ENCODE measurements at regions not wholly inside any gene's neighbourhood (a gene's known extent, or its start where the extent isn't known, plus 50 kb on each side); places are given as distances from the start of the nearest gene placed in this dataset.

- in situ Hi-C loops (cut with HindIII; ENCODE audit: low pct_ligation_motif_present, low sequenced_read_pairs): no loop called here
- H3K27ac ChIP-seq: no peak overlapping the region
- DNase-seq: no peak
- no peaks in the 10 kb centered on the region for H3K36me3 ChIP-seq (replicated peaks)
- H3K27me3 ChIP-seq (replicated peaks): no peaks in the 10 kb centered on the region
- H3K4me3 ChIP-seq (ENCODE audit: low read depth, low read length): no peak overlapping the region
- no peak for TF ChIP-seq CTCF (IDR thresholded peaks at IDR 0.05; ENCODE audit: low read depth, low read length, missing control alignments)
Measured at GRCh38 chr19:30739394-30739793, 367.2 kb downstream of the ZNF536 start.

- no peak for DNase-seq
- H3K36me3 ChIP-seq (replicated peaks): no peaks in the 10 kb centered on the region
- H3K27me3 ChIP-seq (replicated peaks): no peaks in the 10 kb centered on the region
- in situ Hi-C loops (cut with HindIII; ENCODE audit: low pct_ligation_motif_present, low sequenced_read_pairs): no loop called here
- TF ChIP-seq CTCF (IDR thresholded peaks at IDR 0.05; ENCODE audit: low read depth, low read length, missing control alignments): no peak
- H3K27ac ChIP-seq: no peak overlapping the region
- no peak overlapping the region for H3K4me3 ChIP-seq (ENCODE audit: low read depth, low read length)
Measured at GRCh38 chr19:30738047-30738446, 365.9 kb downstream of the ZNF536 start.

- in situ Hi-C loops (cut with HindIII; ENCODE audit: low pct_ligation_motif_present, low sequenced_read_pairs): no loop called here
- H3K27ac ChIP-seq: no peak overlapping the region
- H3K36me3 ChIP-seq (replicated peaks): no peaks in the 10 kb centered on the region
- no peaks in the 10 kb centered on the region for H3K27me3 ChIP-seq (replicated peaks)
- no peak overlapping the region for H3K4me3 ChIP-seq (ENCODE audit: low read depth, low read length)
- no peak for TF ChIP-seq CTCF (IDR thresholded peaks at IDR 0.05; ENCODE audit: low read depth, low read length, missing control alignments)
- DNase-seq: no peak
Measured at GRCh38 chr19:30734669-30735068, 362.5 kb downstream of the ZNF536 start.

- no peak for TF ChIP-seq CTCF (IDR thresholded peaks at IDR 0.05; ENCODE audit: low read depth, low read length, missing control alignments)
- H3K36me3 ChIP-seq (replicated peaks): no peaks in the 10 kb centered on the region
- H3K27me3 ChIP-seq (replicated peaks): no peaks in the 10 kb centered on the region
- in situ Hi-C loops (cut with HindIII; ENCODE audit: low pct_ligation_motif_present, low sequenced_read_pairs): no loop called here
- DNase-seq: no peak
- H3K27ac ChIP-seq: no peak overlapping the region
- H3K4me3 ChIP-seq (ENCODE audit: low read depth, low read length): no peak overlapping the region
Measured at GRCh38 chr19:30733826-30734550, 361.8 kb downstream of the ZNF536 start.

- no peak for TF ChIP-seq CTCF (IDR thresholded peaks at IDR 0.05; ENCODE audit: low read depth, low read length, missing control alignments)
- no peaks in the 10 kb centered on the region for H3K27me3 ChIP-seq (replicated peaks)
- H3K36me3 ChIP-seq (replicated peaks): no peaks in the 10 kb centered on the region
- H3K4me3 ChIP-seq (ENCODE audit: low read depth, low read length): no peak overlapping the region
- in situ Hi-C loops (cut with HindIII; ENCODE audit: low pct_ligation_motif_present, low sequenced_read_pairs): no loop called here
- no peak overlapping the region for H3K27ac ChIP-seq
- no peak for DNase-seq
Measured at GRCh38 chr19:30731591-30731990, 359.4 kb downstream of the ZNF536 start.

- no peak for TF ChIP-seq CTCF (IDR thresholded peaks at IDR 0.05; ENCODE audit: low read depth, low read length, missing control alignments)
- in situ Hi-C loops (cut with HindIII; ENCODE audit: low pct_ligation_motif_present, low sequenced_read_pairs): no loop called here
- Histone ChIP-seq H3K36me3 (replicated peaks) (no peaks in the 10 kb centered on the region), H3K27ac (no peak overlapping the region), H3K27me3 (replicated peaks) (no peaks in the 10 kb centered on the region), H3K4me3 (ENCODE audit: low read depth, low read length) (no peak overlapping the region)
- no peak for DNase-seq
Measured at GRCh38 chr19:30729451-30729850, 357.3 kb downstream of the ZNF536 start.

All from brain microvascular endothelial cell (primary cell).